Fibroblast of lung (primary cell): ENCODE measurements at regions not wholly inside any gene's neighbourhood (a gene's known extent, or its start where the extent isn't known, plus 50 kb on each side); places are given as distances from the start of the nearest gene placed in this dataset.

ENCODE experiments used
- EZH2 ChIP-seq: IDR thresholded peaks from 2 replicates; pipeline ENCODE4 v1.5.1; 2012; ENCODE audit warnings: low read length, control low read depth, mild to moderate bottlenecking; ENCODE audit errors: missing control alignments
- TF ChIP-seq, protein P1 (sequence below), 2 donors: IDR thresholded peaks in 1 of 2; conservative IDR thresholded peaks in 1 of 2; 1 replicate in 1 of 2; 2 replicates in 1 of 2; pipeline ENCODE4 v1.5.1; 2011 to 2012; ENCODE audit warnings: low read length in 2 of 2, control low read depth in 1 of 2, inconsistent platforms in 1 of 2, low read depth in 1 of 2, mild to moderate bottlenecking in 1 of 2

- TF ChIP-seq, protein P1, sequence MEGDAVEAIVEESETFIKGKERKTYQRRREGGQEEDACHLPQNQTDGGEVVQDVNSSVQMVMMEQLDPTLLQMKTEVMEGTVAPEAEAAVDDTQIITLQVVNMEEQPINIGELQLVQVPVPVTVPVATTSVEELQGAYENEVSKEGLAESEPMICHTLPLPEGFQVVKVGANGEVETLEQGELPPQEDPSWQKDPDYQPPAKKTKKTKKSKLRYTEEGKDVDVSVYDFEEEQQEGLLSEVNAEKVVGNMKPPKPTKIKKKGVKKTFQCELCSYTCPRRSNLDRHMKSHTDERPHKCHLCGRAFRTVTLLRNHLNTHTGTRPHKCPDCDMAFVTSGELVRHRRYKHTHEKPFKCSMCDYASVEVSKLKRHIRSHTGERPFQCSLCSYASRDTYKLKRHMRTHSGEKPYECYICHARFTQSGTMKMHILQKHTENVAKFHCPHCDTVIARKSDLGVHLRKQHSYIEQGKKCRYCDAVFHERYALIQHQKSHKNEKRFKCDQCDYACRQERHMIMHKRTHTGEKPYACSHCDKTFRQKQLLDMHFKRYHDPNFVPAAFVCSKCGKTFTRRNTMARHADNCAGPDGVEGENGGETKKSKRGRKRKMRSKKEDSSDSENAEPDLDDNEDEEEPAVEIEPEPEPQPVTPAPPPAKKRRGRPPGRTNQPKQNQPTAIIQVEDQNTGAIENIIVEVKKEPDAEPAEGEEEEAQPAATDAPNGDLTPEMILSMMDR (conservative IDR thresholded peaks at IDR 0.05 in 1 of 2, IDR thresholded peaks at IDR 0.05 in 1 of 2; ENCODE audit: low read depth in 1 of 2, low read length in 2 of 2): no peak
- no peak for TF ChIP-seq EZH2
Observed at GRCh38 chr12:41919526-41920261, 225.0 kb downstream of the GXYLT1 start.
